Hepatocyte (in vitro differentiated cells): ENCODE measurements at regions not wholly inside any gene's neighbourhood (a gene's known extent, or its start where the extent isn't known, plus 50 kb on each side); places are given as distances from the start of the nearest gene placed in this dataset.

Experiments used
- CTCF ChIP-seq: fragments of 200-600 bp; sonication (generic); IDR thresholded peaks from 2 replicates; pipeline ENCODE4 v1.5.1; 2016; ENCODE audit warnings: antibody characterized with exemption, mild to moderate bottlenecking; ENCODE audit not compliant: poor library complexity
- EZH2 ChIP-seq: fragments of 200-600 bp; sonication (generic); IDR thresholded peaks from 2 replicates; pipeline ENCODE4 v1.6.1; 2016; ENCODE audit warnings: antibody characterized with exemption, mild to moderate bottlenecking, borderline replicate concordance
- EZH2phosphoT487 ChIP-seq: fragments of 200-600 bp; sonication (generic); IDR thresholded peaks from one replicate; pipeline ENCODE4 v1.6.1; 2018; ENCODE audit warnings: antibody characterized with exemption, mild to moderate bottlenecking, low read depth, moderate library complexity; ENCODE audit not compliant: unreplicated experiment, severe bottlenecking

GRCh38 chr2:105634198-105634597 is 110.5 kb upstream of the NCK2 start:
- TF ChIP-seq EZH2 (no peak), CTCF (no peak), EZH2phosphoT487 (no peak)
